ENCODE measurements at regions not wholly inside any gene's neighbourhood (a gene's known extent, or its start where the extent isn't known, plus 50 kb on each side); places are given as distances from the start of the nearest gene placed in this dataset.

- Mint-ChIP-seq H3K9me3 (no peaks in the 10 kb centered on the region), H3K36me3 (no peaks in the 10 kb centered on the region), H3K4me3 (no peak overlapping the region), H3K27ac (no peak overlapping the region), H3K4me1 (no peaks in the 10 kb centered on the region), H3K27me3 (no peaks in the 10 kb centered on the region)
- no peak for DNase-seq
These were observed 213.6 kb upstream of the GALNTL6 start for GRCh38 chr4:171599628-171600027.

DNA sequence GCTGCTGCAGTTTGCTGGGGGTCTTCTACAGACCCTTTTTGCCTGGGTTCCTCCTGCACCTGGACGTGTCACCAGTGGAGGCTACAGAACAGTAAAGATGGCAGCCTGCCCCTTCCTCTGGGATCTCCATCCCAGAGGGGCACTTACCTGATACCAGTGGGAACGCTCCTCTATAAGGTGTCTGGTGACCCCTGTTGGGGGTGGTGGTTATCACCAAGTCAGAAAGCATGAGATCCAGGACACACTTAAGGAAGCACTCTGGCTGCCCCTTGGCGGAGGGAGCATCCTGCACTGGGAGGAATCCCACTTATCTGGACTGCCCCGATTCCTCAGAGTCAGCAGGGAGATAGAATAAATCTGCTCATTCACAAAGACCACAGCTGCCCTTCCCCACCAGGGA is 218.9 kb upstream of the GALNTL6 start:
- DNase-seq: no peak
- H3K9me3 Mint-ChIP-seq: peaks cover 5% of the 10 kb centered on the region
- H3K36me3 Mint-ChIP-seq: no peaks in the 10 kb centered on the region
- H3K4me3 Mint-ChIP-seq: no peak overlapping the region
- no peaks in the 10 kb centered on the region for H3K27me3 Mint-ChIP-seq
- H3K27ac Mint-ChIP-seq: no peak overlapping the region
- H3K4me1 Mint-ChIP-seq: no peaks in the 10 kb centered on the region

GRCh38 chr4:171590716-171591115 is 222.5 kb upstream of the GALNTL6 start:
- no peak for DNase-seq
- Mint-ChIP-seq H3K36me3 (no peaks in the 10 kb centered on the region), H3K4me3 (no peak overlapping the region), H3K27ac (no peak overlapping the region), H3K27me3 (no peaks in the 10 kb centered on the region), H3K4me1 (no peaks in the 10 kb centered on the region), H3K9me3 (peaks cover 5% of the 10 kb centered on the region)

DNA sequence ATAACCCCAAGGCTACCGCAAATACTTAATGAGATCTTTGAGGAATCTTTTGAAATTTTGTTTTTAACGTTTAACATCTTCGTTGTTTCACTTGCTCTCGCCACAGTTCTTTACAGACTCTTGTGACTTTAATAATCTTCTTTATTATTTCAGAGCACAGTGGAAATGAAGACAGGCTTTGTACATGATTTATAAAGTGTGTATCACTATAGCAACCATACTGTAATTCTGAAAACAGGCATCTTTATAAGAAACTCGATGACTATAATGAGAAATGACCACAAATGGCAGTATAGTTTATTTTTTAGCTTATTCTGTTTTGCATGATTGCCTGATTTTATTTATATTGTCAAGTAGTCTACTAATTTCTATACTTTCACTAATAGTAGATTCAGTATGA is 224.4 kb upstream of the GALNTL6 start:
- Mint-ChIP-seq H3K4me3 (no peak overlapping the region), H3K36me3 (no peaks in the 10 kb centered on the region), H3K27me3 (no peaks in the 10 kb centered on the region), H3K9me3 (peaks cover 5% of the 10 kb centered on the region), H3K27ac (no peak overlapping the region), H3K4me1 (no peaks in the 10 kb centered on the region)
- no peak for DNase-seq

GRCh38 chr4:171588051-171588545 is 225.1 kb upstream of the GALNTL6 start:
- Mint-ChIP-seq H3K4me3 (no peak overlapping the region), H3K9me3 (peaks cover 2% of the 10 kb centered on the region), H3K36me3 (no peaks in the 10 kb centered on the region), H3K27ac (no peak overlapping the region), H3K4me1 (no peaks in the 10 kb centered on the region), H3K27me3 (no peaks in the 10 kb centered on the region)
- no peak for DNase-seq

DNA sequence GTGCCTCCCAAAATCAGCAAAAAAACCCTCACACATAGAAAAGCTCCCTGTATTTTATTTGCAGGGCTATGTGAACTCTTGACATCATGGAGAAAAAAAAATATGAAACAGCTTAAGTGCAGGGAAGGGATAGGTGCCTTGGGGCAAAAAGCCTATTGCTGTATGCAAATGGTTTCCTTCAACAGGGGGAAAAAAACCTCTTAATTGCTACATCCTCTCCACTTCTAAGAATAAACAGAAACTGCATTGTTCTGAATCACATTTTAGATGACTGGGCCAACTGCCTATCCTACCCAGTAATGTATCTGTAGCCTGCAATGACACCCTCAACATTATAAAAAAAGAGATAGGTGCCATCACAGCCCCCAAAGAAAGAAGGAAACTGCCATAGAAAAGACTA is 229.4 kb upstream of the GALNTL6 start:
- no peak for DNase-seq
- Mint-ChIP-seq H3K27me3 (no peaks in the 10 kb centered on the region), H3K4me1 (no peaks in the 10 kb centered on the region), H3K4me3 (no peak overlapping the region), H3K36me3 (no peaks in the 10 kb centered on the region), H3K27ac (no peak overlapping the region), H3K9me3 (no peaks in the 10 kb centered on the region)

GRCh38 chr4:171582961-171583581 is 230.1 kb upstream of the GALNTL6 start:
- no peaks in the 10 kb centered on the region for H3K36me3 Mint-ChIP-seq
- H3K27me3 Mint-ChIP-seq: no peaks in the 10 kb centered on the region
- H3K4me3 Mint-ChIP-seq: no peak overlapping the region
- no peaks in the 10 kb centered on the region for H3K4me1 Mint-ChIP-seq
- no peak for DNase-seq
- H3K9me3 Mint-ChIP-seq: no peaks in the 10 kb centered on the region
- H3K27ac Mint-ChIP-seq: no peak overlapping the region

GRCh38 chr4:171573181-171573580 is 240.0 kb upstream of the GALNTL6 start:
- Mint-ChIP-seq H3K27ac (no peak overlapping the region), H3K4me1 (no peaks in the 10 kb centered on the region), H3K36me3 (no peaks in the 10 kb centered on the region), H3K9me3 (peaks cover 3% of the 10 kb centered on the region), H3K4me3 (no peak overlapping the region), H3K27me3 (no peaks in the 10 kb centered on the region)
- DNase-seq: no peak

GRCh38 chr4:171565130-171565788 is 247.9 kb upstream of the GALNTL6 start:
- no peaks in the 10 kb centered on the region for H3K36me3 Mint-ChIP-seq
- no peak overlapping the region for H3K27ac Mint-ChIP-seq
- DNase-seq: no peak
- H3K27me3 Mint-ChIP-seq: no peaks in the 10 kb centered on the region
- H3K4me3 Mint-ChIP-seq: no peak overlapping the region
- peaks cover 2% of the 10 kb centered on the region for H3K9me3 Mint-ChIP-seq
- H3K4me1 Mint-ChIP-seq: no peaks in the 10 kb centered on the region

GRCh38 chr4:171561419-171561818 is 251.8 kb upstream of the GALNTL6 start:
- no peak overlapping the region for H3K4me3 Mint-ChIP-seq
- H3K9me3 Mint-ChIP-seq: peaks cover 2% of the 10 kb centered on the region
- H3K27me3 Mint-ChIP-seq: no peaks in the 10 kb centered on the region
- H3K4me1 Mint-ChIP-seq: no peaks in the 10 kb centered on the region
- DNase-seq: no peak
- no peak overlapping the region for H3K27ac Mint-ChIP-seq
- H3K36me3 Mint-ChIP-seq: no peaks in the 10 kb centered on the region

DNA sequence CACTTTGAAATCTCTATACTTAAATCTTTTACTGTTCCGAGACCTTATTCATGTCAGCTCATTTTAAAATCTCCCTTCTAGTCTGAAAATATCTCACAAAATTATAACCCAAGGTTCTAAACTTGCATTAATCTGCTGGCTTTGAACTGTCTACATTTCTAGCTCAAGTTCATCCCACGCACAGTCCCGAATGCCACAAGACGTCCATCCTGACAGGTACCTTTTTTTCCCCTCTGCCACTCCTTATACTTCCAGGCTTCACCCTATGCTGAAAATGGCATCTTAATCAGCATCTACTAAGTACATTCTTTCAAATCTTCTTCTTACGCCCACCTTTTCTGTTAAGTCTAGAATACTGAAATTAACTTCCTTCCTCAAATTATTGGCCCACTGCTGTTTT is 259.2 kb upstream of the GALNTL6 start:
- H3K27ac Mint-ChIP-seq: no peak overlapping the region
- no peaks in the 10 kb centered on the region for H3K27me3 Mint-ChIP-seq
- H3K4me1 Mint-ChIP-seq: no peaks in the 10 kb centered on the region
- no peak for DNase-seq
- H3K9me3 Mint-ChIP-seq: no peaks in the 10 kb centered on the region
- H3K36me3 Mint-ChIP-seq: no peaks in the 10 kb centered on the region
- H3K4me3 Mint-ChIP-seq: no peak overlapping the region

- H3K4me1 Mint-ChIP-seq: no peaks in the 10 kb centered on the region
- H3K27ac Mint-ChIP-seq: no peak overlapping the region
- no peak for DNase-seq
- no peaks in the 10 kb centered on the region for H3K27me3 Mint-ChIP-seq
- no peaks in the 10 kb centered on the region for H3K36me3 Mint-ChIP-seq
- H3K4me3 Mint-ChIP-seq: no peak overlapping the region
- H3K9me3 Mint-ChIP-seq: no peaks in the 10 kb centered on the region
These were observed 270.6 kb upstream of the GALNTL6 start for GRCh38 chr4:171542640-171543039.

GRCh38 chr4:171538601-171539100 is 274.6 kb upstream of the GALNTL6 start:
- no peaks in the 10 kb centered on the region for H3K4me1 Mint-ChIP-seq
- DNase-seq: no peak
- H3K36me3 Mint-ChIP-seq: no peaks in the 10 kb centered on the region
- no peak overlapping the region for H3K27ac Mint-ChIP-seq
- no peaks in the 10 kb centered on the region for H3K27me3 Mint-ChIP-seq
- H3K4me3 Mint-ChIP-seq: no peak overlapping the region
- H3K9me3 Mint-ChIP-seq: no peaks in the 10 kb centered on the region

DNA sequence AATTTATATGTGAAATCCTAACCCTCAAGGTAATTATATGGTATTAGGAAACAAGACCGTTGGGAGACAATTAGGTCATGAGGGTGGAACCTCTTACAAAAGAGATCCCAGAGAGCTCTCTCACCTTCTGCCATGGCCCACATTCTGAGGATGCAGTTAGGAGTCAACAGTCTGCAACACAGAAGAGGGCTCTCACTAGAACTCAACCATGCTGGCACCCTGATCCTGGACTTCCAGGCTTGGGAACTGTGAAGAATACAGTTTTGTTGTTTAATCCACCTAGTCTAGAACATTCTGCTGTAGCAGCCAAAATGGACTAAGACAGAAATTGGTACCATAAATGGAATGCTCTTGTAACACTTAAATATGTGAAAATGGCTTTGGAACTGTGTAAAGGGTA is 278.8 kb upstream of the GALNTL6 start:
- no peaks in the 10 kb centered on the region for H3K4me1 Mint-ChIP-seq
- H3K27ac Mint-ChIP-seq: no peak overlapping the region
- no peaks in the 10 kb centered on the region for H3K27me3 Mint-ChIP-seq
- H3K9me3 Mint-ChIP-seq: no peaks in the 10 kb centered on the region
- H3K36me3 Mint-ChIP-seq: no peaks in the 10 kb centered on the region
- DNase-seq: no peak
- no peak overlapping the region for H3K4me3 Mint-ChIP-seq

- H3K4me3 Mint-ChIP-seq: no peak overlapping the region
- no peaks in the 10 kb centered on the region for H3K4me1 Mint-ChIP-seq
- H3K27me3 Mint-ChIP-seq: no peaks in the 10 kb centered on the region
- no peak for DNase-seq
- no peaks in the 10 kb centered on the region for H3K36me3 Mint-ChIP-seq
- no peak overlapping the region for H3K27ac Mint-ChIP-seq
- no peaks in the 10 kb centered on the region for H3K9me3 Mint-ChIP-seq
These were observed 280.2 kb upstream of the GALNTL6 start for GRCh38 chr4:171532968-171533367.

DNA sequence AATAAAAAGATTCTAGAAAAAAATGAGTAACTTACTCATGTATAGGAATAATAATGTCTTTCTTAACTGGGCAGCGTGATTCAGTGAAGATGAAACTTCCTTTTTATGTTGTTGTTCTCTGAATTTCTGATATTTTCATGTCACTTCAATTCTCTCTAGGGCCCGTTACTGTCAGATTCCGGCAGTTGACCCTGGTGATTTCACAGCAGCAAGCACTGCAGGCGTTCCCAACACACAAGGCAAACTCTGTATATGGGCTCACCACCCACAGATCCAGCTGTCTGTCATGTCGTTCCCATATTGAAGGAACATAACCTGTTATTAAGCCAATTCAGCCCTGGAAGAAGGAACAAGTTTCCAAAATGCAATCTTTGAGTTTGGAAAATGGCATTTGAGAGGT is 288.3 kb upstream of the GALNTL6 start:
- Mint-ChIP-seq H3K9me3 (no peaks in the 10 kb centered on the region), H3K4me3 (no peak overlapping the region), H3K27me3 (no peaks in the 10 kb centered on the region), H3K36me3 (no peaks in the 10 kb centered on the region), H3K27ac (no peak overlapping the region), H3K4me1 (no peaks in the 10 kb centered on the region)
- no peak for DNase-seq
